Subcutaneous abdominal adipose tissue (tissue), 5 donors: ENCODE measurements at regions not wholly inside any gene's neighbourhood (a gene's known extent, or its start where the extent isn't known, plus 50 kb on each side); places are given as distances from the start of the nearest gene placed in this dataset.

ENCODE experiments used
- H3K27ac ChIP-seq: one replicate; pipeline ENCODE4 v1.7.0; 2013; ENCODE audit warnings: low read depth, mild to moderate bottlenecking, inconsistent platforms, low read length, moderate library complexity
- H3K27me3 ChIP-seq, 5 donors: one replicate each; pipeline ENCODE4 v1.7.0; 2013; ENCODE audit warnings: low read length in 5 of 5, inconsistent platforms in 1 of 5; ENCODE audit not compliant: control insufficient read depth in 5 of 5, insufficient read depth in 4 of 5
- H3K36me3 ChIP-seq, 5 donors: one replicate each; pipeline ENCODE4 v1.7.0; 2013; ENCODE audit warnings: low read length in 5 of 5; ENCODE audit not compliant: control insufficient read depth in 5 of 5, insufficient read depth in 5 of 5
- H3K4me1 ChIP-seq, 5 donors: one replicate each; pipeline ENCODE4 v1.7.0; 2013; ENCODE audit warnings: low read length in 5 of 5, mild to moderate bottlenecking in 3 of 5, moderate library complexity in 1 of 5; ENCODE audit not compliant: control insufficient read depth in 5 of 5, insufficient read depth in 5 of 5
- H3K4me3 ChIP-seq, 5 donors: one replicate each; pipeline ENCODE4 v1.7.0; 2013; ENCODE audit warnings: low read length in 5 of 5, low read depth in 1 of 5
- H3K9ac ChIP-seq, 5 donors: one replicate each; pipeline ENCODE4 v1.7.0; 2013; ENCODE audit warnings: low read length in 5 of 5, mild to moderate bottlenecking in 4 of 5, moderate library complexity in 3 of 5
- H3K9me3 ChIP-seq, 5 donors: one replicate each; pipeline ENCODE4 v1.7.0; 2013; ENCODE audit warnings: low read length in 5 of 5; ENCODE audit not compliant: control insufficient read depth in 5 of 5
- donor health status: healthy.
- donor health status: healthy.
- donor health status: healthy.
- donor health status: healthy.
- donor health status: healthy.

DNA sequence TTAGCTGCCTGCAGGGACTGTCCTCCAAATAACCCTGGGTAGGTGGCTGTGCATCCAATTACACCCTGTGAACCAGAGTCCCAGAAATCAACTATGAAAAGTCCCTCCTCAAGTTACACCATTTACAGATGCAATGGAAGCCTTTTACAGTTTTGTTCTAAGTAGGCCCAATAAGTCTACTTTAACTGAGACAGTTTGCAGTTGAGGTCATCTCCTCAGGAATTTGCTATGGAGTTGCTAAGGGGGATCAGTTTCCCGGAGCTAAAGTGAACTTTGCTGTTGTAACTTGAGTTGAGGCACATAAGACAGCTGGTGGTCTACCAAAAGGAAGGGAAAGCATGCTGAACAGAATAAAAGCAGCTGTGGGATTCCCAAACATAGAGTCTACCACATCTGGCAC is 121.6 kb upstream of the STK26 start:
- Histone ChIP-seq H3K27ac (no peak overlapping the region), H3K9me3 (peaks cover 0 to 2% (median 0%) of the 10 kb centered on the region in 5 donors), H3K9ac (no peak overlapping the region), H3K4me3 (no peak overlapping the region), H3K4me1 (no peaks in the 10 kb centered on the region), H3K36me3 (no peaks in the 10 kb centered on the region), H3K27me3 (peaks cover 0 to 15% (median 4%) of the 10 kb centered on the region in 5 donors)

DNA sequence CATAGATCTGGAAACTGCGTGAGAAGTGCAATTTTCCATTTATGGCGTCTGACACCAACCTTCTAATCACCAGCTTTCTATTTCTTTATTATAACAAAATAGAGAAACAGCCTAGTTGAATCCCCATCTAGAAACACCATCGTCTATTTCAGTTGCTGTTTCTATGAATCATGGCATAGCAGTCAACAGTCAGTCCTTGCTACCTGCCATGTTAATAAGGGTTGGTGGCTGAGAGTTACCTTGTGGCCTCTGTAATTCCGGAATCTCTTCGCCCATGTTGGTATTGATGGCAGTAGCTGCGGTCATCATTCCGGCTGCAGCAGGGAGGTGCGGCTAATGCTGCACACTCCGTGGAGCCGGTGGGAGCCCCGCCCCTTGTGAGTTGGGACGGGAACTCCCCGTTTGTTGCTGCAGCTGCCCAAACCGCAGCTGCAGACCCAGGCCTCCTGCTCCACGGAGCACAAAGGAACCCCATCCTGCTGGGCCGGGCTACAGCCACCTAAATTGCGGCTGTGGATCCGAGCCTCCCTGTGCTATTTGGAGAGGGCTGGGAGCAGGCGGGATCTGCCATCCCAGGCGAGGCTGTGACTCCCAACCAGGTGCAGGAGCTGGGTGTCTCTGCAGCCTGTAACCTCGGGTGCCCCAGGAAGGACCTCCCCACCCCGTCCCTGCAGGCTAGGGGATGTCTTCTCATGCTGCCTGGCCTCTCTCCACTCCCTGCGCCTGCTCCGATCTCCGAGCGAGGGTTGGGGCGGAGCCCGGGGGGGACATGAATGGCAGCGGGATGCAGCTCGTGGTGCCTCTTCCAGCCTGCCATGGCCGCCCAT is 115.4 kb upstream of the STK26 start:
- Histone ChIP-seq H3K4me3 (no peak overlapping the region), H3K27me3 (peaks cover 0 to 6% (median 0%) of the 10 kb centered on the region in 5 donors), H3K9me3 (peaks cover 0 to 2% (median 0%) of the 10 kb centered on the region in 5 donors), H3K9ac (no peak overlapping the region), H3K36me3 (no peaks in the 10 kb centered on the region), H3K4me1 (no peaks in the 10 kb centered on the region), H3K27ac (no peak overlapping the region)

DNA sequence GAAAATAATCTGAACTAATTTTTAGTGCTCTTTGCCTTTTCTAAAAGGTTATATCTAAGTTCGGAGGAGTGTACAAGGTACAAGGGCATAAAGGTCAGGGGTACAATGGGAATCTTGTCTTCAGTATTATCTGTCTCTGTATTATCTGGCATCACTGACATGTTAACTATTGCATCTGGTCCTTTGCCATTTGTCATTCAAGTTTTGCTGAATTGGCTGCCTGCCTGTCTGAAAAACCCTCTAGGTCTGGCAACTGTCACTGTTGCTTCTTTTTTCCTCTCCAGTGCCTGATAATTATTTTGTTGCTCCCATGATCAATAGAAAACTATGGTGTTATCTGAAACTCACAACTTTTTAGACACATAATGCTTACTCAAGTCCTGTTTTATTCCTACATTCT is 112.5 kb upstream of the STK26 start:
- Histone ChIP-seq H3K4me1 (no peaks in the 10 kb centered on the region), H3K36me3 (no peaks in the 10 kb centered on the region), H3K4me3 (no peak overlapping the region), H3K9ac (no peak overlapping the region), H3K9me3 (no peaks in the 10 kb centered on the region), H3K27me3 (peaks cover 0 to 12% (median 3%) of the 10 kb centered on the region in 5 donors), H3K27ac (no peak overlapping the region)

DNA sequence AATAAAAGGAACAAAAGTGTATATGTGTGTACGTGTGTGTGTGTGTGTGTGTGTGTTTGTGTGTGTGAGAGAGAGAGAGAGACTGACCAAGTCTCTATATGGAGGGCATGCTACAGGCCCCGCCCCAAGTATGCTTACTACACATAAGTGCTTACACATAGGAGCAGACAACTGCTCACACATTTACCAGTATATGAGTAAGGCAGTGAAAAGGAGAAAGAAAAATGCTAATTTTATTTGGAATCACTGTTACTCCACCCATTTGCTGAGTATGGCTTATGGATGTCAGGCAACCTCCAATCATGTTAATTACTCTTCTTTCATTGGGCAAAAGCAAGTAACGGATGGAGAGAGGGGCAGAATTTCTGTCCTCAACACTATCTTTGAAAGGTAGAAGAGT is 107.6 kb upstream of the STK26 start:
- Histone ChIP-seq H3K27me3 (peaks cover 4 to 37% (median 16%) of the 10 kb centered on the region in 5 donors), H3K27ac (no peak overlapping the region), H3K4me1 (no peaks in the 10 kb centered on the region), H3K9me3 (no peaks in the 10 kb centered on the region), H3K4me3 (no peak overlapping the region), H3K9ac (no peak overlapping the region), H3K36me3 (no peaks in the 10 kb centered on the region)

DNA sequence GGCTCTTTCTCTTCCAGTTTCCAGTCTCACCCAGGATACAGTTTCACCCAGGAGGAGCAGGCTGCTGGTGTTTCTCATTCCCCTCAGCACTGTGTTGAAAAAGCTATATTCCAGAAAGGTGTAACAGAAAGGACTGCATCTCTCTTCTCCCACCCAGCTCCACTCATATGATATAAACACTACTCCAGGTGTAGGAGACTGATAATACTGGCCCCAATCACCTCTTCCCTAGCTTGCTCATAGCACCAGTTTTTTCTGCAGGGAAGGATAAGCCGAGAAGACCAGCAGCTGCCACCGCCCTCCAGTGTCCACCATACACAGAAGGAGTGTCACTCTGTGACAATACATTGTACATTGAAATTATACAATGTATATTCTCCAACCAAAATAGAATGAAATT is 105.5 kb upstream of the STK26 start:
- Histone ChIP-seq H3K9ac (no peak overlapping the region), H3K27me3 (peaks cover 4 to 34% (median 16%) of the 10 kb centered on the region in 5 donors), H3K9me3 (no peaks in the 10 kb centered on the region), H3K4me1 (no peaks in the 10 kb centered on the region), H3K36me3 (no peaks in the 10 kb centered on the region), H3K4me3 (no peak overlapping the region), H3K27ac (no peak overlapping the region)

DNA sequence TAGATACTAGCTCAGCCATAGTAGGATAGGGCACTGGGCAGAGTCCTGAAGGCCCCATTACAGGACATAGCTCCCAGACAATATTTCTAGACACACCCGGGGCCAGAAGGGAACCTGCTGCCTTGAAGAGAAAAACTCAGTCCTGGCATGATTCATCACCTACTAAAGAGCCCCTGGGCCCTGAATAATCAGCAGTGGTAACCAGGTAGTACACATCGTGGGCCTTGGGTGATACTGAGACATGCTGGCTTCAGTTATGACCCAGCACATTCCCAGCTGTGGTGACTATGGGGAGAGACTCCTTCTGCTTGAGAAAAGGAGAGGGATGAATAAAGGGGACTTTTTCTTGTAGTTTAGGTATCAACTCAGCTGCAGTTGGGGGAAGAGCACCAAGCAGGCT is 104.3 kb upstream of the STK26 start:
- Histone ChIP-seq H3K27me3 (peaks cover 4 to 40% (median 16%) of the 10 kb centered on the region in 5 donors), H3K9ac (no peak overlapping the region), H3K36me3 (no peaks in the 10 kb centered on the region), H3K27ac (no peak overlapping the region), H3K4me3 (no peak overlapping the region), H3K4me1 (no peaks in the 10 kb centered on the region), H3K9me3 (no peaks in the 10 kb centered on the region)

DNA sequence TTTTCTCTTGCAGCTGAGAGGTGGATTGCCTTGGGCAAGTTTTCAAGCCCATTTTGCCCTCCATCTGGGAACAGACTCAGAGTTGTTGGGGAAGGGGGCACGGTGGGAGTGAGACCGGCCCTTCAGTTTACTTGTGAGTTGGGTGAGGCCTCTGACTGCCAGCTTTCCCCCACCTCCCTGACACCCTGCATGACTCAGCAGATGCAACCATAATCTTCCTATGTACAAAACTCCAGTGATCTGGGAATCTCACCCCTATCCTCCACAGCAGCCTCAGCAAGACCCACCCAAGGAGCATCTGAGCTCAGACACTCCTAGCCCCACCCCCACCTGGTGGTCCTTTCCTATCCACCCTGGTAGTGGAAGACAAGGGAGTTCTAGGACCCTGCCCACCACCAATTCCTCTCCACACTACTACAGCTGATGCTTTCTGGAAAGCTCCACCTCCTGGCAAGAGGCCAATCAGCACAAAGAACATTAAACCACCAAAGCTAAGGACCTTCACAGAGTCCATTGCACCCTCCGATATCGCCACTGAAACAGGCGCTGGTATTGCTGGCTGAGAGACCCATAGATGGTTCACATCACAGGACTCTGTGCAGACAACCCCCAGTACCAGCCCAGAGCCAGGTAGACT is 99.4 kb upstream of the STK26 start:
- Histone ChIP-seq H3K4me3 (no peak overlapping the region), H3K9ac (no peak overlapping the region), H3K4me1 (no peaks in the 10 kb centered on the region), H3K9me3 (no peaks in the 10 kb centered on the region), H3K27me3 (peaks cover 0 to 18% (median 5%) of the 10 kb centered on the region in 5 donors), H3K27ac (no peak overlapping the region), H3K36me3 (no peaks in the 10 kb centered on the region)

DNA sequence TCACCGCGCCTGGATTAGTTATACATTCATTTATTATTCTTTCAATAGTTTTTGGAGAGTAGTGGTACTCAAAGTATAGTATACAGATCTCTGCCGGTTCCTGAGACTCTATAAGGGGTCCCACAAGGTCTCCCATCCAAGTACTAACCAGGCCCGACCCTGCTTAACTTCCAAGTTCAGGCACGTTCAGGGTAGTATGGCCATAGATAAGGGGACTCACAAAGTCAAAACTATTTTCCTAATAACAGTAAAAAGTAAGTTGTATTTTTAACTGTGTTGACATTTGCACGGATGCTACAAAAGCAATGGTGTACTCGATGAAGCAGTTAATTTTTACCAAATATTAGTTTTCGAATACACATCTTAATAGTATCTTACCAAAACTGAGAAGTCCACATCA is 84.4 kb upstream of the STK26 start:
- peaks cover 0 to 13% (median 6%) of the 10 kb centered on the region in 5 donors for H3K27me3 ChIP-seq
- H3K4me1 ChIP-seq = no peaks in the 10 kb centered on the region
- H3K27ac ChIP-seq = no peak overlapping the region
- no peak overlapping the region for H3K9ac ChIP-seq
- H3K9me3 ChIP-seq = no peaks in the 10 kb centered on the region
- H3K36me3 ChIP-seq = no peaks in the 10 kb centered on the region
- no peak overlapping the region for H3K4me3 ChIP-seq

DNA sequence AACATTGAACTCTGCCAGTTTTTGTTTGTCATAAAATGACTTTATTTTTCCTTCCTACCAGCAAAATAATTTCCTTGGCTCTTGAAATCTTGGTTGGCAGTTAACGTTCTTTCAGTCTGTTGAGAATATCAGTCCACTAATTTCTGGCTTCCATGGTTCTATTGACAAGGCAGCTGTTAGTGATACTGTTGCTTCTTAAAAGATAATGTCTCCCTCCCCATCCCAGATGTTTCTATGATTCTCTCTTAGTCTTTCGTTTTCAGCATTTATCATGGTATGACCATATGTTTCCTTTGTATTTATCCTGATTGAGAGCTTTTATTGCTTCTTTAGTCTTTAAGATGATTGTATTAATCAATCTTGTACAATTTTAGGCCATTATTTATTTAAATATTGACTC is 81.1 kb upstream of the STK26 start:
- H3K9me3 ChIP-seq = no peaks in the 10 kb centered on the region
- no peak overlapping the region for H3K4me3 ChIP-seq
- no peaks in the 10 kb centered on the region for H3K4me1 ChIP-seq
- H3K36me3 ChIP-seq = no peaks in the 10 kb centered on the region
- no peak overlapping the region for H3K9ac ChIP-seq
- H3K27me3 ChIP-seq = peaks cover 0 to 13% (median 9%) of the 10 kb centered on the region in 5 donors
- H3K27ac ChIP-seq = no peak overlapping the region
